ENCODE measurements at regions not wholly inside any gene's neighbourhood (a gene's known extent, or its start where the extent isn't known, plus 50 kb on each side); places are given as distances from the start of the nearest gene placed in this dataset.

GRCh38 chr2:138110453-138111083 is 146.3 kb downstream of the HNMT start:
- H3K9ac ChIP-seq (ENCODE audit: low read length), result no peak overlapping the region
- H3K4me1 ChIP-seq (ENCODE audit: insufficient read depth, low read length, severe bottlenecking), result no peaks in the 10 kb centered on the region
- no peaks in the 10 kb centered on the region for H3K79me2 ChIP-seq (ENCODE audit: insufficient read depth, low read length)
- no peaks in the 10 kb centered on the region for H3K9me2 ChIP-seq (ENCODE audit: low read depth, low read length)
- no peak for TF ChIP-seq CTCF (IDR thresholded peaks at IDR 0.05; ENCODE audit: low read length)
- TF ChIP-seq EZH2 (IDR thresholded peaks at IDR 0.05; ENCODE audit: borderline replicate concordance, low read length), result no peak
- no peak overlapping the region for H3K4me2 ChIP-seq (ENCODE audit: low read length)
- no peak overlapping the region for H3K4me3 ChIP-seq (ENCODE audit: low read depth, low read length, poor library complexity, severe bottlenecking)
- H4K20me1 ChIP-seq (ENCODE audit: insufficient read depth, low read length), result no peaks in the 10 kb centered on the region
- H2AFZ ChIP-seq (ENCODE audit: low read length), result no peak overlapping the region
- no peaks in the 10 kb centered on the region for H3F3A ChIP-seq (ENCODE audit: insufficient read depth, low read length)
- no peaks in the 10 kb centered on the region for H3K36me3 ChIP-seq (ENCODE audit: insufficient read depth, low read length)
- no peaks in the 10 kb centered on the region for H3K9me3 ChIP-seq (ENCODE audit: low read length)
- H3K27ac ChIP-seq (ENCODE audit: low read depth, low read length, poor library complexity, severe bottlenecking), result no peak overlapping the region
- H3K27me3 ChIP-seq (ENCODE audit: insufficient read depth, low read length), result no peaks in the 10 kb centered on the region

- no peaks in the 10 kb centered on the region for H3K4me1 ChIP-seq (ENCODE audit: insufficient read depth, low read length, severe bottlenecking)
- no peak for TF ChIP-seq EZH2 (IDR thresholded peaks at IDR 0.05; ENCODE audit: borderline replicate concordance, low read length)
- TF ChIP-seq CTCF (IDR thresholded peaks at IDR 0.05; ENCODE audit: low read length), result no peak
- no peak overlapping the region for H3K9ac ChIP-seq (ENCODE audit: low read length)
- H3K9me2 ChIP-seq (ENCODE audit: low read depth, low read length), result no peaks in the 10 kb centered on the region
- H3K9me3 ChIP-seq (ENCODE audit: low read length), result no peaks in the 10 kb centered on the region
- H3F3A ChIP-seq (ENCODE audit: insufficient read depth, low read length), result no peaks in the 10 kb centered on the region
- no peaks in the 10 kb centered on the region for H3K79me2 ChIP-seq (ENCODE audit: insufficient read depth, low read length)
- H3K4me3 ChIP-seq (ENCODE audit: low read depth, low read length, poor library complexity, severe bottlenecking), result no peak overlapping the region
- no peak overlapping the region for H3K4me2 ChIP-seq (ENCODE audit: low read length)
- no peaks in the 10 kb centered on the region for H4K20me1 ChIP-seq (ENCODE audit: insufficient read depth, low read length)
- H2AFZ ChIP-seq (ENCODE audit: low read length), result no peak overlapping the region
- H3K27me3 ChIP-seq (ENCODE audit: insufficient read depth, low read length), result no peaks in the 10 kb centered on the region
- H3K36me3 ChIP-seq (ENCODE audit: insufficient read depth, low read length), result no peaks in the 10 kb centered on the region
- no peak overlapping the region for H3K27ac ChIP-seq (ENCODE audit: low read depth, low read length, poor library complexity, severe bottlenecking)
Observed at GRCh38 chr2:138112536-138112935, 148.3 kb downstream of the HNMT start.

- Histone ChIP-seq H3K27ac (ENCODE audit: low read depth, low read length, poor library complexity, severe bottlenecking) (no peak overlapping the region), H4K20me1 (ENCODE audit: insufficient read depth, low read length) (no peaks in the 10 kb centered on the region), H3K4me3 (ENCODE audit: low read depth, low read length, poor library complexity, severe bottlenecking) (no peak overlapping the region), H3K36me3 (ENCODE audit: insufficient read depth, low read length) (no peaks in the 10 kb centered on the region), H3K9ac (ENCODE audit: low read length) (no peak overlapping the region), H3K27me3 (ENCODE audit: insufficient read depth, low read length) (no peaks in the 10 kb centered on the region), H2AFZ (ENCODE audit: low read length) (no peak overlapping the region), H3K4me2 (ENCODE audit: low read length) (no peak overlapping the region), H3F3A (ENCODE audit: insufficient read depth, low read length) (no peaks in the 10 kb centered on the region), H3K4me1 (ENCODE audit: insufficient read depth, low read length, severe bottlenecking) (no peaks in the 10 kb centered on the region), H3K9me2 (ENCODE audit: low read depth, low read length) (no peaks in the 10 kb centered on the region), H3K79me2 (ENCODE audit: insufficient read depth, low read length) (no peaks in the 10 kb centered on the region), H3K9me3 (ENCODE audit: low read length) (no peaks in the 10 kb centered on the region)
- TF ChIP-seq CTCF (IDR thresholded peaks at IDR 0.05; ENCODE audit: low read length), result no peak
- TF ChIP-seq EZH2 (IDR thresholded peaks at IDR 0.05; ENCODE audit: borderline replicate concordance, low read length), result no peak
Observed at GRCh38 chr2:138113871-138114525, 149.7 kb downstream of the HNMT start.
